ENCODE measurements at regions not wholly inside any gene's neighbourhood (a gene's known extent, or its start where the extent isn't known, plus 50 kb on each side); places are given as distances from the start of the nearest gene placed in this dataset.

GRCh38 chr6:166687879-166688205 is 60.8 kb upstream of the RPS6KA2 start:
- DNase-seq, result no peak

- DNase-seq, result no peak
These were observed 60.2 kb upstream of the RPS6KA2 start for GRCh38 chr6:166687070-166687878.

- DNase-seq, result no peak
These were observed 59.3 kb upstream of the RPS6KA2 start for GRCh38 chr6:166686317-166686716.

- DNase-seq, result no peak
These were observed 57.8 kb upstream of the RPS6KA2 start for GRCh38 chr6:166684866-166685265.

- DNase-seq, result no peak
These were observed 57.1 kb upstream of the RPS6KA2 start for GRCh38 chr6:166684170-166684569.

- no peak for DNase-seq
These were observed 56.4 kb upstream of the RPS6KA2 start for GRCh38 chr6:166683477-166683876.

GRCh38 chr6:166679566-166679965 is 52.5 kb upstream of the RPS6KA2 start:
- DNase-seq, result no peak

- DNase-seq, result no peak
These were observed 51.4 kb upstream of the RPS6KA2 start for GRCh38 chr6:166678426-166678825.

GRCh38 chr6:166677941-166678340 is 50.9 kb upstream of the RPS6KA2 start:
- DNase-seq, result no peak

All from NCI-H510A treated with DMSO at 0.1 percent for 48 hours (cell line).